ENCODE measurements at regions not wholly inside any gene's neighbourhood (a gene's known extent, or its start where the extent isn't known, plus 50 kb on each side); places are given as distances from the start of the nearest gene placed in this dataset.

DNA sequence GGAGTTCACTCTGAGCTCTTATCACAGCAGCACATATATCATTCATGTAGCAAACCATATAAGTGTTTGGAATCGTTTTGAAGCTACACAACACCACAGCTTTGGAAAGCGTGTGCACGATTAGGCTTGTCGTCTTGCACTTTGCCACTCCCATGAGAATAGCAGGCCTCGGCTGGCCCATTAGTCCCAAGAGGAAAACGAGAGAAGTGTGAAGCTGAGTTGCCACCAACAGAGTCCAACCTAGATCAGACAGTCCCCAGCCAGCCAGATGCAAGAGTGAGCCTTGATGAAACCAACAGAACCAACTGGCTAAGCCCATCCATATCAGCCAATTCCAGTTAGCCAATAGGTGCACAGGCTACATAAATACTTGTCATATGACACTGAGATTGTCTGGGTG lies 238.4 kb downstream of the C1orf94 start:
- no peak for TF ChIP-seq POLR2AphosphoS5 (IDR thresholded peaks at IDR 0.05; ENCODE audit: low read depth)
- TF ChIP-seq, protein P1, sequence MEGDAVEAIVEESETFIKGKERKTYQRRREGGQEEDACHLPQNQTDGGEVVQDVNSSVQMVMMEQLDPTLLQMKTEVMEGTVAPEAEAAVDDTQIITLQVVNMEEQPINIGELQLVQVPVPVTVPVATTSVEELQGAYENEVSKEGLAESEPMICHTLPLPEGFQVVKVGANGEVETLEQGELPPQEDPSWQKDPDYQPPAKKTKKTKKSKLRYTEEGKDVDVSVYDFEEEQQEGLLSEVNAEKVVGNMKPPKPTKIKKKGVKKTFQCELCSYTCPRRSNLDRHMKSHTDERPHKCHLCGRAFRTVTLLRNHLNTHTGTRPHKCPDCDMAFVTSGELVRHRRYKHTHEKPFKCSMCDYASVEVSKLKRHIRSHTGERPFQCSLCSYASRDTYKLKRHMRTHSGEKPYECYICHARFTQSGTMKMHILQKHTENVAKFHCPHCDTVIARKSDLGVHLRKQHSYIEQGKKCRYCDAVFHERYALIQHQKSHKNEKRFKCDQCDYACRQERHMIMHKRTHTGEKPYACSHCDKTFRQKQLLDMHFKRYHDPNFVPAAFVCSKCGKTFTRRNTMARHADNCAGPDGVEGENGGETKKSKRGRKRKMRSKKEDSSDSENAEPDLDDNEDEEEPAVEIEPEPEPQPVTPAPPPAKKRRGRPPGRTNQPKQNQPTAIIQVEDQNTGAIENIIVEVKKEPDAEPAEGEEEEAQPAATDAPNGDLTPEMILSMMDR (conservative IDR thresholded peaks at IDR 0.05; ENCODE audit: low read depth in 2 of 2) = no peak
- TF ChIP-seq EZH2 (IDR thresholded peaks at IDR 0.05; ENCODE audit: low read depth, unreplicated experiment) = no peak
- no peak for TF ChIP-seq EZH2phosphoT487 (IDR thresholded peaks at IDR 0.05; ENCODE audit: unreplicated experiment)
- TF ChIP-seq, protein P2, sequence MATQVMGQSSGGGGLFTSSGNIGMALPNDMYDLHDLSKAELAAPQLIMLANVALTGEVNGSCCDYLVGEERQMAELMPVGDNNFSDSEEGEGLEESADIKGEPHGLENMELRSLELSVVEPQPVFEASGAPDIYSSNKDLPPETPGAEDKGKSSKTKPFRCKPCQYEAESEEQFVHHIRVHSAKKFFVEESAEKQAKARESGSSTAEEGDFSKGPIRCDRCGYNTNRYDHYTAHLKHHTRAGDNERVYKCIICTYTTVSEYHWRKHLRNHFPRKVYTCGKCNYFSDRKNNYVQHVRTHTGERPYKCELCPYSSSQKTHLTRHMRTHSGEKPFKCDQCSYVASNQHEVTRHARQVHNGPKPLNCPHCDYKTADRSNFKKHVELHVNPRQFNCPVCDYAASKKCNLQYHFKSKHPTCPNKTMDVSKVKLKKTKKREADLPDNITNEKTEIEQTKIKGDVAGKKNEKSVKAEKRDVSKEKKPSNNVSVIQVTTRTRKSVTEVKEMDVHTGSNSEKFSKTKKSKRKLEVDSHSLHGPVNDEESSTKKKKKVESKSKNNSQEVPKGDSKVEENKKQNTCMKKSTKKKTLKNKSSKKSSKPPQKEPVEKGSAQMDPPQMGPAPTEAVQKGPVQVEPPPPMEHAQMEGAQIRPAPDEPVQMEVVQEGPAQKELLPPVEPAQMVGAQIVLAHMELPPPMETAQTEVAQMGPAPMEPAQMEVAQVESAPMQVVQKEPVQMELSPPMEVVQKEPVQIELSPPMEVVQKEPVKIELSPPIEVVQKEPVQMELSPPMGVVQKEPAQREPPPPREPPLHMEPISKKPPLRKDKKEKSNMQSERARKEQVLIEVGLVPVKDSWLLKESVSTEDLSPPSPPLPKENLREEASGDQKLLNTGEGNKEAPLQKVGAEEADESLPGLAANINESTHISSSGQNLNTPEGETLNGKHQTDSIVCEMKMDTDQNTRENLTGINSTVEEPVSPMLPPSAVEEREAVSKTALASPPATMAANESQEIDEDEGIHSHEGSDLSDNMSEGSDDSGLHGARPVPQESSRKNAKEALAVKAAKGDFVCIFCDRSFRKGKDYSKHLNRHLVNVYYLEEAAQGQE (IDR thresholded peaks at IDR 0.05; ENCODE audit: unreplicated experiment) = no peak
- TF ChIP-seq, protein P3, sequence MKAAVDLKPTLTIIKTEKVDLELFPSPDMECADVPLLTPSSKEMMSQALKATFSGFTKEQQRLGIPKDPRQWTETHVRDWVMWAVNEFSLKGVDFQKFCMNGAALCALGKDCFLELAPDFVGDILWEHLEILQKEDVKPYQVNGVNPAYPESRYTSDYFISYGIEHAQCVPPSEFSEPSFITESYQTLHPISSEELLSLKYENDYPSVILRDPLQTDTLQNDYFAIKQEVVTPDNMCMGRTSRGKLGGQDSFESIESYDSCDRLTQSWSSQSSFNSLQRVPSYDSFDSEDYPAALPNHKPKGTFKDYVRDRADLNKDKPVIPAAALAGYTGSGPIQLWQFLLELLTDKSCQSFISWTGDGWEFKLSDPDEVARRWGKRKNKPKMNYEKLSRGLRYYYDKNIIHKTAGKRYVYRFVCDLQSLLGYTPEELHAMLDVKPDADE (IDR thresholded peaks at IDR 0.05) = no peak
- no peak for TF ChIP-seq STAT1 (IDR thresholded peaks at IDR 0.05; ENCODE audit: unreplicated experiment)
- TF ChIP-seq ZNF331 (CRISPR knock-in tag; IDR thresholded peaks at IDR 0.05; ENCODE audit: low read depth) = no peak
- TF ChIP-seq CREB1 (CRISPR knock-in tag; IDR thresholded peaks at IDR 0.05; ENCODE audit: low read depth) = no peak
- TF ChIP-seq JUNB (IDR thresholded peaks at IDR 0.05; ENCODE audit: unreplicated experiment) = no peak
- no peak for TF ChIP-seq NANOG (IDR thresholded peaks at IDR 0.05; ENCODE audit: borderline replicate concordance)

Measured in GM23338 (cell line).